ENCODE measurements at regions not wholly inside any gene's neighbourhood (a gene's known extent, or its start where the extent isn't known, plus 50 kb on each side); places are given as distances from the start of the nearest gene placed in this dataset.
"Not testable (repeated sequence)": the region's sequence is repeated elsewhere in the genome, so short reads cannot be mapped to it uniquely, and the experiment has no call there.

DNA sequence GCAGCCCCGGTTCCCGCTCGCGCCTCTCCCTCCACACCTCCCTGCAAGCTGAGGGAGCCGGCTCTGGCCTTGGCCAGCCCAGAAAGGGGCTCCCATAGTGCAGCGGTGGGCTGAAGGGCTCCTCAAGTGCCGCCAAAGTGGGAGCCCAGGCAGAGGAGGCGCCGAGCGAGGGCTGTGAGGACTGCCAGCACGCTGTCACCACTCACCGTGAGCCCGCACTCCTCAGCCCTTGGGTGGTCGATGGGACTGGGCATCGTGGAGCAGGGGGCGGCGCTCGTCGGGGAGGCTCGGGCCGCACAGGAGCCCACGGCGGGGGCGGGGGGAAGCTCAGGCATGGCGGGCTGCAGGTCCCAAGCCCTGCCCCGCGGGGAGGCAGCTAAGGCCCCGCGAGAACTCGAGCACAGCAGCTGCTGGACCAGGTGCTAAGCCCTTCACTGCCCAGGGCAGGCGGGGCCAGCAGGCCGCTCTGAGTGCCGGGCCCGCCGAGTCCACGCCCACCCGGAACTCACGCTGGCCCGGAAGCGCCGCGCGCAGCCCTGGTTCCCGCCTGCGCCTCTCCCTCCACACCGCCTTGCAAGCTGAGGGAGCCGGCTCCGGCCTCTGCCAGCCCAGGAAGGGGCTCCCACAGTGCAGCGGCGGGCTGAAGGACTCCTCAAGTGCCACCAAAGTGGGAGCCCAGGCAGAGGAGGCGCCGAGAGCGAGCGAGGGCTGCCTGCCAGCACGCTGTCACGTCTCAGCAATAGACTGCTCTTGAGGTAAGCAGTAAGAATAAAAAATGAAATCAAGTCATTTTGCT, 670.2 kb upstream of the CTNND2 start:
- not testable (repeated sequence) for TF ChIP-seq CTCF (IDR thresholded peaks at IDR 0.05 in 2 of 3, conservative IDR thresholded peaks at IDR 0.05 in 1 of 3; ENCODE audit: borderline replicate concordance in 1 of 3, insufficient read depth in 1 of 3, low read depth in 2 of 3, low read length in 2 of 3); CEBPB (IDR thresholded peaks at IDR 0.05; ENCODE audit: low read depth); POLR2A (IDR thresholded peaks at IDR 0.05; ENCODE audit: borderline replicate concordance, extremely low read depth, insufficient read depth, insufficient read length); EZH2phosphoT487 (IDR thresholded peaks at IDR 0.05; ENCODE audit: borderline replicate concordance); POLR2AphosphoS5 (IDR thresholded peaks at IDR 0.05; ENCODE audit: low read depth, low read length); EGR1 (IDR thresholded peaks at IDR 0.05; ENCODE audit: low read depth)
- TF ChIP-seq, protein P1, sequence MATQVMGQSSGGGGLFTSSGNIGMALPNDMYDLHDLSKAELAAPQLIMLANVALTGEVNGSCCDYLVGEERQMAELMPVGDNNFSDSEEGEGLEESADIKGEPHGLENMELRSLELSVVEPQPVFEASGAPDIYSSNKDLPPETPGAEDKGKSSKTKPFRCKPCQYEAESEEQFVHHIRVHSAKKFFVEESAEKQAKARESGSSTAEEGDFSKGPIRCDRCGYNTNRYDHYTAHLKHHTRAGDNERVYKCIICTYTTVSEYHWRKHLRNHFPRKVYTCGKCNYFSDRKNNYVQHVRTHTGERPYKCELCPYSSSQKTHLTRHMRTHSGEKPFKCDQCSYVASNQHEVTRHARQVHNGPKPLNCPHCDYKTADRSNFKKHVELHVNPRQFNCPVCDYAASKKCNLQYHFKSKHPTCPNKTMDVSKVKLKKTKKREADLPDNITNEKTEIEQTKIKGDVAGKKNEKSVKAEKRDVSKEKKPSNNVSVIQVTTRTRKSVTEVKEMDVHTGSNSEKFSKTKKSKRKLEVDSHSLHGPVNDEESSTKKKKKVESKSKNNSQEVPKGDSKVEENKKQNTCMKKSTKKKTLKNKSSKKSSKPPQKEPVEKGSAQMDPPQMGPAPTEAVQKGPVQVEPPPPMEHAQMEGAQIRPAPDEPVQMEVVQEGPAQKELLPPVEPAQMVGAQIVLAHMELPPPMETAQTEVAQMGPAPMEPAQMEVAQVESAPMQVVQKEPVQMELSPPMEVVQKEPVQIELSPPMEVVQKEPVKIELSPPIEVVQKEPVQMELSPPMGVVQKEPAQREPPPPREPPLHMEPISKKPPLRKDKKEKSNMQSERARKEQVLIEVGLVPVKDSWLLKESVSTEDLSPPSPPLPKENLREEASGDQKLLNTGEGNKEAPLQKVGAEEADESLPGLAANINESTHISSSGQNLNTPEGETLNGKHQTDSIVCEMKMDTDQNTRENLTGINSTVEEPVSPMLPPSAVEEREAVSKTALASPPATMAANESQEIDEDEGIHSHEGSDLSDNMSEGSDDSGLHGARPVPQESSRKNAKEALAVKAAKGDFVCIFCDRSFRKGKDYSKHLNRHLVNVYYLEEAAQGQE (IDR thresholded peaks at IDR 0.05; ENCODE audit: low read depth), result not testable (repeated sequence)

Measured in HCT116 (cell line).